ENCODE measurements at regions not wholly inside any gene's neighbourhood (a gene's known extent, or its start where the extent isn't known, plus 50 kb on each side); places are given as distances from the start of the nearest gene placed in this dataset.

DNA sequence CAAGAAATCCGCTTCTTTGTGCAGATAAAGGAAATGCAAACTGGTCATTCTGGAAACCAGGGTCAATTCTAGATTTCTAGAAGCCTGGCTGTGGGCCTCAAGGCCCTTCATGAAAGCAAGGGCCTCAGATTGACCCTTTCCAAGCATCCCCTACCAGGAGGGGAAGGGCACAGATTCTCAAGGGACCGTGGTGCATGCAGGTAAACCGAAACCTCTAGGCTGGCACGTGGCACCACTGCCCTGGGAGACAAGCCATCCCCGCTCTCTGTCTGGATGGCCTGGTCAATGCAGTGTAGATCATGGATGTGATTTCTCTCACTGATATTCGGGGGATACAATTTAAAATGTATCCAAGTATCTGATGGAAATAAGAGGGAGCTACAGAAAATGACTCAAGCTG, 69.4 kb downstream of the TOMM20 start:
- intact Hi-C loops (cut with micrococcal nuclease), result no loop called here

GRCh38 chr1:235058695-235059094, 69.9 kb downstream of the TOMM20 start:
- intact Hi-C loops (cut with micrococcal nuclease), result no loop called here

DNA sequence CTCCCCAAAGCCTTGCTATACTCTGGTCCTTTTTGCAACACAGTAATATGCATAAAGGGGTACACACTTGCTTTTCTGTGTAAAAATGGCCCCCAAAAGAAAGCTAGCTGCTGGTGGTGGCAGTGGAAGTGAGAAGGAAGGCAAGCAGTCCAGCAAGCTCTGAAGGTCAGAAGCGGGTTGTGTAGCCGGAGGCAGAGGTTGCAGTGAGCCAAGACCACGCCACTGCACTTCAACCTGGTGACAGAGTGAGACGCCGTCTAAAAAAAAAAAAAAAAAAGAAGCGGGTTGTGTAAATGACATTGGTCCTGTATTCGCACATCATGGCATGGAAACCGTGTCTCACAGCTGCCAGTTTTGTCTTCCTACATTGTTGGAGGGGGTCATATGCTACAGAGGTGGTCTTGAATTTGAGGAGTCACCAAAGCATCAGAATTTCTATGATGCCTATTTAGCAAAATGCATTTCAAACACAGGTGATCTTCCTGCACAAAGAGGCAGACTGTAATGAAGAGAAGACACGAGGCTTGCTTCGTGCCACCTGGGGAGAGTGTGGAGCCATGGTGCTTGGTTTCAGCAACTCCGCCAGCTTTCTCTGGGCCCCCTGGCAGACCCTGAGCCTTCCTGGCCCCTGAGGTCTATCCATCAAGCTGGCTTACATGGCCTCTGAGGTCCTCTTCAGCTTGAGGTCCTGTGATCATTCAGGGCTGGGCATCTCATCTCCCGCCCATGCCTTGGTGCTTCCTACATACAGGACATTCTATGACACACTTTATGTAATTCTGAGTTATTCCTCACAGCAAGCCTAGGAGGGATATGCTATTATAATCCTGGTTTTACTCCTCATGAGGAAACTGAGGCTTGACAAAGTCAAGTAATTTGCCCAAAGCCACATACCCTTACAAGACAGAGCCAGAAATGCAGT, 71.0 kb downstream of the TOMM20 start:
- intact Hi-C loops (cut with micrococcal nuclease), result no loop called here

DNA sequence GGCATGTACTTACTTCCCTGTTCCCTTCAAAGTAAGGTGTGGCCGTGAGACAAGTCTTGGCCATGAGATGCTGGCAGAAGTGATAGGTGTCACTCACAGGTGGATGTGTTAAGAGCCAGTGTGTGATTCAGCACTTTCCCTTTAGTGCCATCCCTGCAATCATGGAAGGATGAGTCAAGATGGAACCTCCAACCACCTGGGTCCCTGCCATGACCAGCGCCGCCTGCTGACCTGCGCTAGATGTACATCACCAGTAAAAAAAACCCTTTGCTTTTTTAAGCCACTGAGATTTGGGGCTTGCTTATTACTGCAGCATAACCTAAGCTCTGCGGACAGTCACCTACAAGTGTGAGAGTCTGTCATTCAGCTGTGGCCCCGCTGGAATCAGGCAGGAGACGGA, 71.7 kb downstream of the TOMM20 start:
- intact Hi-C loops (cut with micrococcal nuclease), result no loop called here

- intact Hi-C loops (cut with micrococcal nuclease), result no loop called here
Observed at GRCh38 chr1:235054936-235055335, 73.7 kb downstream of the TOMM20 start.

- intact Hi-C loops (cut with micrococcal nuclease), result no loop called here
Observed at GRCh38 chr1:235054466-235054865, 74.2 kb downstream of the TOMM20 start.

GRCh38 chr1:235052067-235053008, 76.3 kb downstream of the TOMM20 start:
- intact Hi-C loops (cut with micrococcal nuclease), result no loop called here

DNA sequence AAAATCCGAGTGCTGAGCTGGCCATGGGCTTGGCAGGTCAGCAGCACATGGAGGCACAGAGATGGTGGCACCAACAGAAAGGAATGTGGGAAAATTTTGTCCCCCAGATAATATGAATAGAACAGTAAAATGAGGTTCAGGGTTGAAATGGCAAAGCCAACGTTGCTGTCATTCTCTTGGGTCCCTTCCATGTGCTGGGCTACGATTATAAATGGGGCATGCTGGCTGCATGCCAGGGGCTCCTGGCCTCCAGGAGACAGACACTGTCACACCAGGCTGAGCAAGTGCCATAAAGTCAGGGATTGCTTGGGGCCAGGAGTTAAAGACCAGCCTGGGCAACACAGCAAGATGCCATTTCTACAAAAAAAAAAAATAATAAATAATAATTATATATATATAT, 77.1 kb downstream of the TOMM20 start:
- intact Hi-C loops (cut with micrococcal nuclease), result no loop called here

DNA sequence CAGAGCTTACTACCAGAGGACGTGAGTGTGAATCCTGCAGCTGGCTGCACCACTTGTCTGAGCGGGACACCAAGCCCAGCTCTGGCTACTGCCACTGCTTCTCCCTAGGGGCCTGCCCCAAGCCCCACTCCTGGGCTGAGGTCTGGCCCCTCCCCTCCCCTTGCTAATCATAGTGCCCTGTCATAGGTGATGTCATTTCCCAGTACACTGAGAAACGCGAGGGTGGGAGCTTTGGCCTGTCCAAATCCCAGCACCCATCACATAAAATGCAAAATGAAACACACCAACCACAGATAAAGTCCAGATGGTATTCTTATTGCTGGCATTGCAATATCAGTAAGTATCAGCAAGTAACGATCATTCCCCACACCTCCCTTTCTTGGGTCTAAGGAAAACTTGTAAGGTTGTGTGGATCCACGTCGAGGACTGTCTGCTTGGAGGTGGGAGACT, 77.7 kb downstream of the TOMM20 start:
- intact Hi-C loops (cut with micrococcal nuclease), result no loop called here

DNA sequence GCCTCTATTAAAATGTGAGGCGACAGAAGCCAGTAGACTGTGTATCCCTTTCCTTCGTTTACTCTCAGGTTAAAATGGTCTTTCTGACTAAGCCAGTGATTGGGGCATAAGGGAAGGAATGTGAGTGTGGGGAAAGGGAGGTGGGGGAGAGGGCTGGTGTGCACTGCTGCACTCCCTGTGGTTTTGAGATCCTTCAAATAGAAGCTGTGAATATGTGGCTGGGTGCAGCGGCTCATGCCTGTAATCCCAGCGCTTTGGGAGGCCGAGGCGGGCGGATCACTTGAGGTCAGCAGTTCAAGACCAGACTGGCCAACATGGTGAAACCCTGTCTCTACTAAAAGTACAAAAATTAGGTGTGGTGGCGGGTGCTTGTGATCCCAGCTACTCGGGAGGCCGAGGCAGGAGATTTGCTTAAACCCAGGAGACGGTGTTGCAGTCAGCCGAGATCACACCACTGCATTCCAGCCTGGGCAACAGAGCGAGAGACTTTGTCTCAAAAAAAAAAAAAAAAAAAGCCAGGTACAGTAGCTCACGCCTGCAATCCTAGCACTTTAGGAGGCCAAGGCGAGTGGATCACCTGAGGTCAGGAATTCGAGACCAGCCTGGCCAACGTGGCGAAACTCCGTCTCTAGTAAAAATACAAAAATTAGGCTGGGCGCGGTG, 78.8 kb downstream of the TOMM20 start:
- intact Hi-C loops (cut with micrococcal nuclease), result loop anchor here (2.0 kb wide), 1 partner anchor 25 kb away; no protein-coding TSS in a partner anchor

- intact Hi-C loops (cut with micrococcal nuclease), result loop anchor here (2.0 kb wide), 1 partner anchor 26 kb away; no protein-coding TSS in a partner anchor
Observed at GRCh38 chr1:235049217-235049616, 79.4 kb downstream of the TOMM20 start.

DNA sequence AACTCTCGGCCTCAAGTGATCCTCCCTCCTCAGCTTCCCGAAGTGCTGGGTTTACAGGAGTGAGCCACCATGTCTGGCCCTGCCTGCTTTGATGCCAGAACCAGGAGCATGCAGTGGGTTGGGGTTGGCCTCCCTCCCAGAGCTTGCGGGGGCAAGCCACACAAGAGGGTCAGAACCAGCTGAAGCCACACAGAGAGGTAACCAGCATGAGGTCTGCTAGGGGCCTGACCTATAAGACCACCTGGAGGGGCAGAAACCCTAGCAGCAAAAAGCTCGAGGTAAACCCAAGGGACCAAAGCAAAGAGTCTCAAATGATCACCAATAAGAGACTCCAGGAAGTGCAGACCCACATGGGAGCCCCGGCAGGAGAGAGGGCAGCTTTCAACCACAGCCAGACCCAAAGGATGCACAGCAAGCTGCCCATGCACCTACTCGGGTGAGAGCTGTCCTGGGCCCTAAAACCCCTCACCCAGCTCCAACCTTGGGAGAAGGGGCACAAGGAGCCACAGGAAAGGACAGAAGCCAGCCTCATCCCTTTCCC, 81.2 kb downstream of the TOMM20 start:
- intact Hi-C loops (cut with micrococcal nuclease), result no loop called here

GRCh38 chr1:235045921-235046601, 82.6 kb downstream of the TOMM20 start:
- intact Hi-C loops (cut with micrococcal nuclease), result no loop called here

DNA sequence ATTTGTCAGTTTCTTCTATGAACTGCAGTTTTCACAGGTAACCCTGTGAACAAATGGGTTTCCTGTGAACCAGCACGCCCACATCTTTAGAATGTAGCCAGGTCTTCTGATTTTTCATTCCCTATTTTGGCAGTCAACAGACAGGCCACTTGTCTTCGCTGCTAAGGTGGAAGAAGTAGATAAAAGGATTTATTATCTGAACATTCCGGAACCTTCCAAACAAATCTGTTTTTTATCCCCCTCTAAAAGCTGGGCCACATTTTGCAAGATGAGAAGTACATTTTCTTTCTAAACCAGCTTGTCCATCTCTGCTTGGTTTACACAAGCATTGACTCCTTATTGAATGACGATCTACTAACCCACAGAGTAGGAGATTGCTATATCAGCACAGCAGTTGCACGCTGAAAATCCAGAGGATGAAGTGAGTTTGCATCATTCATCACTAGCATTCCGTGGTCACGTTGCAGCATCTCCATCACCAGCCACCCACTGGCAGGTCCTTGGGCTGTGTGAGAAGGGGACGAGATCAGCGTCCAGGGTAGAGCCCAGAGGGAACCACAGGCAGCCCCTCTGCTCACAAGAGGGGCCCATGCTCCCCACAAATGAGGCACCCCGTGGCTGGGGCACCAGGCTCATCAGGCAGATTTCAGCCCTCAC, 83.5 kb downstream of the TOMM20 start:
- intact Hi-C loops (cut with micrococcal nuclease), result no loop called here

DNA sequence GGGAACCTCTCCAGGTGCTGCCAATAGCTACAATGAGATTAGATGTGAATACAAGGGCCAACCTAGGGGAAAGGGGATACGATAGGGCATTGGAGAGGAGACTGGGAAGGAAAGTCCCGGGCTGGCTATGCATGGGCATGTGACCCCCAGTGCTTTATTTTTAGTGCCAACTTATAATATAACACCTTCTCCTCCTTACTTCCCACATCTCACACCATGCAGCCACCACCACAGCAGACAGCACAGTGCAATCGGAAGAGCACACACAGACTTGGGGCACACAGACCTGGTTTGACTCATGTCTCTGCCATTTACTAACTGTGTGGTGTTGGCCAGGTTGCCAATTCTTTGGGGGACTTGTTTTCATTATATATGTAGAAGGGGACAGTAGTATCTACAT, 85.4 kb downstream of the TOMM20 start:
- intact Hi-C loops (cut with micrococcal nuclease), result no loop called here

DNA sequence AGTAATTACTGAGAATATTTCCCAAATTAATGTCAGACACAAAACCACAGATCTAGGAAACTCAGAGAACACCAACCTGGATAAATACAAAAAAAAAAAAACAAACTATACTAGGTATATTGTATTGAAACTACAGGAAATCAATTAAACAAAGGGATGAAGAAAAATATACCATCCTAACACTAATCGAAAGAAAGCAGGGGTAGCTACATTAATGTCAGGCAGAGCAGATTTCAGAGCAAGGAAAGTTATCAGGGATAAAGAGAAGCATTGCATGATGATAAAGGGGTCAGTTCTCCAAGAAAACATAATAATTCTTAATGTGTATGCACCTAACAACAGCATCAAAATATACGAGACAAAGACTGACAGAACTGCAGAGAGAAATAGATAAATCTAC, 89.9 kb downstream of the TOMM20 start:
- intact Hi-C loops (cut with micrococcal nuclease), result no loop called here

GRCh38 chr1:235035928-235036327, 92.7 kb downstream of the TOMM20 start:
- intact Hi-C loops (cut with micrococcal nuclease), result no loop called here

DNA sequence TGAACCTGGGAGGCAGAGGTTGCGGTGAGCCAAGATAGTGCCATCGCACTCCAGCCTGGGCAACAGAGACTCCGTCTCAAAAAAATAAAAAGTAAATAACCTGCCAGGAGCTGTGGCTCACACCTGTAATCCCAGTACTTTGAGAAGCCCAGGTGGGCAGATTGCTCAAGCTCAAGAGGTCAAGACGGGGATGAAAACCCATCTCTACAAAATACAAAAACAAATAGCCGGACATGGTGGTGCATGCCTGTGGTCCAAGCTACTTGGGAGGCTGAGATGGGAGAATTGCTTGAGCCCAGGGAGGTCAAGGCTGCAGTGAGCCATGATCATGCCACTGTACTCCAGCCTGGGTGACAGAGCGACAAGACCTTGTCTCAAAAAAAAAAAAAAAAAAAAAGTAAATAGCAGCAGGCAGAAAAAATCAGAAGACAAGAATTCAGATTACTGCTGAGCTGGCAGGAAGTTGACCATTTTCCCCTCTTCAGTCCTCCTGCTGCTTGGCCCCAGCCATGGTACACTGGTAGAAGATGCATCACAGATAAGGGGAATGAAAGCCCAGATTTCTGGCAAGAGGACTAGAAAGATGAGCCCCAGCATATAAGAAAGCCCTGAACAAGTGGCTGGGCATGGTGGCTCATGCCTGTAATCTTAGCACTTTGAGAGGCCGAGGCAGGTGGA, 97.6 kb downstream of the TOMM20 start:
- intact Hi-C loops (cut with micrococcal nuclease), result no loop called here

DNA sequence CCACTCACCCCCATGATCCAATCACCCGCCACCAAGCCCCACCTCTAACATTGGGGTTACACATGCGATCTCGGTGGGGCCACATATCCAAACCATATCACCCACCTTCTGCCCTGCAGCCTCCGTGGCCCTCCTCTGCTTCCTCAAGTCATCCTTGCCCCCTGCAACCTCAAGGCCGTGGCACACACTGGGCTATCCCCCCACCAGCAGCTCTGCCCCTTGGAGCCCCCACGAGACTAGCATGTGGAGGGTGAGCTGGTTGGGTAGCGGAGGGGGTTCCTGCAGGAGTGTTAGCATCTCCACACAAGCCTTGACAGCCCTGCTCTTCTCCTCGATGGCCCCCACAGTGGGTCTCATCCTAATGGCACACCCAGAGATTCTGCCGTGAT, 100.8 kb downstream of the TOMM20 start:
- intact Hi-C loops (cut with micrococcal nuclease), result no loop called here

Measured in T-helper 1 cell treated with Interleukin-12 subunit alpha and Interleukin-12 subunit beta and Interleukin-4 antibody, amounts not matched to agents 30 ng/mL and 1 ng/mL, for 36 hours (primary cell).